NB4 (cell line): ENCODE measurements at regions not wholly inside any gene's neighbourhood (a gene's known extent, or its start where the extent isn't known, plus 50 kb on each side); places are given as distances from the start of the nearest gene placed in this dataset.
"Not testable (repeated sequence)": the region's sequence is repeated elsewhere in the genome, so short reads cannot be mapped to it uniquely, and the experiment has no call there.

ENCODE experiments used
- CTCF ChIP-seq: IDR thresholded peaks from one replicate; pipeline ENCODE4 v1.5.1; 2012; ENCODE audit warnings: low read depth, low read length
- MAX ChIP-seq: IDR thresholded peaks from 2 replicates; pipeline ENCODE4 v1.6.1; 2011; ENCODE audit warnings: low read depth, low read length
- MYC ChIP-seq: IDR thresholded peaks from 2 replicates; pipeline ENCODE4 v1.6.1; 2011; ENCODE audit warnings: low read depth, low read length
- POLR2A ChIP-seq: IDR thresholded peaks from 2 replicates; pipeline ENCODE4 v1.6.1; 2011; ENCODE audit warnings: mild to moderate bottlenecking; ENCODE audit not compliant: insufficient read length; ENCODE audit errors: extremely low read depth

DNA sequence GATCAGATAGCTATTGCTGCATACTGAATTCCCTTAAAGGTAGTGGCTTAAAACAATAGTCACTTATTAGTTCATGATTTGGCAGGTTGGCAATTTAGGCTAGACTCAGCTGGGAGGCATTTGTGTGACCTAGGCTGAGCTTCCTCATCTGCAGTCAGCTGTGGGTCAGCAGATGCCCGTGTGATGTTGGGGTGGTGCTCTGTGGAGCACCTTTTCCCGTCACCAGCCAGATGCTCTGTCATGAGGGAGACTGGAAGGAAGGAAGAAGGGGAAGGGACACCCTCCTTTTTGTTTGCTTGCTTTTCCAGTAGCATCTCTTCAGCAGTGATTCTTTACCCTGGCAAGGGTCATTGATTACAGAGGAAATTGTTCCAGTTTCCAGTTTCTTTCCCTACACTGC is 99.1 kb downstream of the NPIPB5 start:
- not testable (repeated sequence) for TF ChIP-seq CTCF, POLR2A, MAX, MYC
